ENCODE measurements at regions not wholly inside any gene's neighbourhood (a gene's known extent, or its start where the extent isn't known, plus 50 kb on each side); places are given as distances from the start of the nearest gene placed in this dataset.

- Histone ChIP-seq H3K27me3 (ENCODE audit: control insufficient read depth, extremely low read depth, insufficient read depth, low read length) (no peaks in the 10 kb centered on the region), H3K36me3 (ENCODE audit: control insufficient read depth in 2 of 2, extremely low read depth in 1 of 2, insufficient read depth in 2 of 2, low read length in 2 of 2) (no peaks in the 10 kb centered on the region), H3K4me1 (ENCODE audit: control insufficient read depth, extremely low read depth, insufficient read depth, low read length) (no peaks in the 10 kb centered on the region), H3K9me1 (ENCODE audit: control insufficient read depth, extremely low read depth, insufficient read depth, low read length) (no peaks in the 10 kb centered on the region), H3K9ac (ENCODE audit: control insufficient read depth, extremely low read depth, insufficient read depth, low read length) (no peak overlapping the region), H3K27ac (ENCODE audit: control insufficient read depth, insufficient read depth, low read length) (no peak overlapping the region), H4K20me1 (ENCODE audit: control insufficient read depth, extremely low read depth, insufficient read depth, low read length) (no peaks in the 10 kb centered on the region), H3K4me3 (ENCODE audit: control insufficient read depth in 2 of 3, extremely low read depth in 1 of 3, insufficient read depth in 2 of 3, low read depth in 1 of 3, low read length in 3 of 3) (no peak overlapping the region), H2AFZ (ENCODE audit: control insufficient read depth, low read length) (no peak overlapping the region), H3K9me3 (ENCODE audit: control insufficient read depth, low read depth, low read length) (peaks cover 2% of the 10 kb centered on the region), H3K4me2 (ENCODE audit: control insufficient read depth, extremely low read depth, insufficient read depth, low read depth, low read length) (no peak overlapping the region), H3K79me2 (ENCODE audit: control insufficient read depth, insufficient read depth, low read length) (no peaks in the 10 kb centered on the region)
- dilution Hi-C loops (cut with MboI; ENCODE audit: extremely low pct_ligation_motif_present, low sequenced_read_pairs) = no loop called here
- TF ChIP-seq CTCF (optimal IDR thresholded peaks at IDR 0.05 in 1 of 3, IDR thresholded peaks at IDR 0.05 in 1 of 3, conservative IDR thresholded peaks at IDR 0.05 in 1 of 3; ENCODE audit: extremely low read depth in 1 of 3, insufficient read depth in 2 of 3, low read length in 3 of 3) = no peak
- TF ChIP-seq EZH2 (IDR thresholded peaks at IDR 0.05; ENCODE audit: low read length) = no peak
- FAIRE-seq (no peak), DNase-seq (ENCODE audit: low read depth, low spot score) (no peak)
Observed at GRCh38 chrX:39299615-39300014, 498.4 kb downstream of the MID1IP1 start.

- FAIRE-seq (no peak), DNase-seq (ENCODE audit: low read depth, low spot score) (no peak)
- Histone ChIP-seq H3K4me1 (ENCODE audit: control insufficient read depth, extremely low read depth, insufficient read depth, low read length) (no peaks in the 10 kb centered on the region), H3K4me2 (ENCODE audit: control insufficient read depth, extremely low read depth, insufficient read depth, low read depth, low read length) (no peak overlapping the region), H3K9ac (ENCODE audit: control insufficient read depth, extremely low read depth, insufficient read depth, low read length) (no peak overlapping the region), H3K4me3 (ENCODE audit: control insufficient read depth in 2 of 3, extremely low read depth in 1 of 3, insufficient read depth in 2 of 3, low read depth in 1 of 3, low read length in 3 of 3) (no peak overlapping the region), H3K9me3 (ENCODE audit: control insufficient read depth, low read depth, low read length) (peaks cover 2% of the 10 kb centered on the region), H3K79me2 (ENCODE audit: control insufficient read depth, insufficient read depth, low read length) (no peaks in the 10 kb centered on the region), H3K27me3 (ENCODE audit: control insufficient read depth, extremely low read depth, insufficient read depth, low read length) (no peaks in the 10 kb centered on the region), H4K20me1 (ENCODE audit: control insufficient read depth, extremely low read depth, insufficient read depth, low read length) (no peaks in the 10 kb centered on the region), H3K36me3 (ENCODE audit: control insufficient read depth in 2 of 2, extremely low read depth in 1 of 2, insufficient read depth in 2 of 2, low read length in 2 of 2) (no peaks in the 10 kb centered on the region), H3K27ac (ENCODE audit: control insufficient read depth, insufficient read depth, low read length) (no peak overlapping the region), H2AFZ (ENCODE audit: control insufficient read depth, low read length) (no peak overlapping the region), H3K9me1 (ENCODE audit: control insufficient read depth, extremely low read depth, insufficient read depth, low read length) (no peaks in the 10 kb centered on the region)
- dilution Hi-C loops (cut with MboI; ENCODE audit: extremely low pct_ligation_motif_present, low sequenced_read_pairs) = no loop called here
- no peak for TF ChIP-seq EZH2 (IDR thresholded peaks at IDR 0.05; ENCODE audit: low read length)
- no peak for TF ChIP-seq CTCF (optimal IDR thresholded peaks at IDR 0.05 in 1 of 3, IDR thresholded peaks at IDR 0.05 in 1 of 3, conservative IDR thresholded peaks at IDR 0.05 in 1 of 3; ENCODE audit: extremely low read depth in 1 of 3, insufficient read depth in 2 of 3, low read length in 3 of 3)
Observed at GRCh38 chrX:39301036-39301435, 499.8 kb downstream of the MID1IP1 start.

Data from keratinocyte (primary cell).